Panc1 (cell line): ENCODE measurements at regions not wholly inside any gene's neighbourhood (a gene's known extent, or its start where the extent isn't known, plus 50 kb on each side); places are given as distances from the start of the nearest gene placed in this dataset.

Experiments used
- ATAC-seq: fragments of 200-7000 bp; cut with Tn5 transposase; 2 replicates; pipeline ENCODE4 v1.9.1; 2020; ENCODE audit warnings: mild to moderate bottlenecking, moderate library complexity
- BruUV-seq: library from RNA; stranded (reverse); fragments of 400-500 nt; replicated peaks from 2 replicates; lab custom pipeline; 2021; lab: Mats Ljungman, UMichigan
- CTCF ChIA-PET: fragments of 300-600 bp; sonication (Branson Sonifier 250); formaldehyde crosslinking; loops from one replicate; lab custom pipeline; 2022; ENCODE audit warnings: antibody characterized with exemption; lab: Charles Lee
- POLR2A ChIA-PET: fragments of 300-600 bp; sonication (Branson Sonifier 250); formaldehyde crosslinking; loops from one replicate; lab custom pipeline; 2022; ENCODE audit warnings: antibody characterized with exemption; lab: Charles Lee
- DNase-seq: peaks from one replicate; pipeline ENCODE4 v3.0.0-alpha.2; 2010; ENCODE audit warnings: low read depth, low spot score
- H3K27ac ChIP-seq: 2 replicates; pipeline ENCODE4 v1.5.1; 2011; ENCODE audit warnings: mild to moderate bottlenecking, low read length, inconsistent platforms
- H3K27me3 ChIP-seq: fragments of 200-500 bp; sonication (Bioruptor generic); 2 replicates; pipeline ENCODE4 v1.6.0; 2014; ENCODE audit warnings: low read length, inconsistent platforms; ENCODE audit not compliant: control insufficient read depth, insufficient read depth
- H3K36me3 ChIP-seq: fragments of 200-500 bp; sonication (Bioruptor generic); 2 replicates; pipeline ENCODE4 v1.5.1; 2014; ENCODE audit warnings: inconsistent platforms, mild to moderate bottlenecking, low read length, moderate library complexity; ENCODE audit not compliant: control insufficient read depth, insufficient read depth
- H3K4me1 ChIP-seq: 2 replicates; pipeline ENCODE4 v1.5.1; 2011; ENCODE audit warnings: inconsistent platforms, mild to moderate bottlenecking, low read length, moderate library complexity; ENCODE audit not compliant: control insufficient read depth, insufficient read depth
- H3K4me3 ChIP-seq, 2 experiments: 2 replicates each; pipeline ENCODE4 v1.5.1; 2011 to 2012; ENCODE audit warnings: low read depth in 2 of 2, low read length in 2 of 2, mild to moderate bottlenecking in 2 of 2, inconsistent platforms in 1 of 2, moderate library complexity in 1 of 2
- H3K9me3 ChIP-seq: fragments of 200-500 bp; sonication (Bioruptor generic); 2 replicates; pipeline ENCODE4 v1.5.1; 2014; ENCODE audit warnings: low read depth, mild to moderate bottlenecking, inconsistent platforms, low read length, moderate library complexity; ENCODE audit not compliant: control insufficient read depth, insufficient read depth
- POLR2AphosphoS5 ChIP-seq: IDR thresholded peaks from 2 replicates; pipeline ENCODE4 v1.6.1; 2012; ENCODE audit warnings: mild to moderate bottlenecking, low read depth, low read length, moderate library complexity
- SIN3A ChIP-seq: IDR thresholded peaks from 2 replicates; pipeline ENCODE4 v1.6.1; 2012; ENCODE audit warnings: low read depth, mild to moderate bottlenecking, low read length, moderate library complexity, borderline replicate concordance; ENCODE audit not compliant: insufficient read depth
- TCF7L2 ChIP-seq: IDR thresholded peaks from 2 replicates; pipeline ENCODE4 v1.6.1; 2011; ENCODE audit warnings: mild to moderate bottlenecking, low read depth, low read length, inconsistent platforms
- in situ Hi-C: cut with HindIII; loops from 2 replicates; pipeline ENCODE4 v1.10.0; 2016; ENCODE audit warnings: low sequenced_read_pairs, low pct_unique_long_range_greater_than_20kb
- intact Hi-C: fragments of 100-400 bp; cut with micrococcal nuclease; formaldehyde crosslinking; loops from one replicate; pipeline ENCODE4 v1.10.0; 2022; ENCODE audit not compliant: unreplicated experiment
- TF ChIP-seq, protein P1 (sequence below): fragments of 450-650 bp; IDR thresholded peaks from 2 replicates; pipeline ENCODE4 v1.5.1; 2017; ENCODE audit warnings: mild to moderate bottlenecking
- TF ChIP-seq, protein P2 (sequence below), 2 experiments: IDR thresholded peaks; 2 replicates each; pipeline ENCODE4 v1.6.1; 2011 to 2012; ENCODE audit warnings: low read depth in 2 of 2, control low read depth in 1 of 2, low read length in 1 of 2, mild to moderate bottlenecking in 1 of 2, moderate library complexity in 1 of 2; ENCODE audit not compliant: insufficient read depth in 1 of 2

DNA sequence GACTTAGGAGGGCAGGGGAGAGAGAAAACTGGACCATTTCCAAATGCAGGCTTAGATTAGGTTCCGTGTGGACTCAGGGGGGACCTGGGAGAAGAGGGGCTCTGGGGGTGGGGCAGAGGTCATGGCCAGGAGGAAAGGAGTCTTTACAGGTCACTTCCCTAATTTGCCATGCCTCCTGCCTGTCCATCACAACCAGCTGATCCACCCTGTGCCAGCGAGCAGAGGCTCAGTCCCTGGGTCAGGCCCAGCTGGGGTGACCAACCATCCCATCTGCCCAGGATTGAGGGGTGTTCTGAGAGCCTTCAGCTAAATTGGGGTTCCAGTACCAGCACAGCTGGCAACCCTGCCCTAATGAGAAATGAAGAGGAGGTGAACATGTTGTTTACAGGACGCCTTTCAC lies 84.6 kb upstream of the CACUL1 start:
- in situ Hi-C loops (no loop called here), intact Hi-C loops (no loop called here)
- Histone ChIP-seq H3K4me3 (no peak overlapping the region), H3K9me3 (no peaks in the 10 kb centered on the region), H3K4me1 (no peaks in the 10 kb centered on the region), H3K36me3 (no peaks in the 10 kb centered on the region), H3K27me3 (no peaks in the 10 kb centered on the region), H3K27ac (no peak overlapping the region)
- POLR2A ChIA-PET, result no interaction called here
- TF ChIP-seq, protein P1, sequence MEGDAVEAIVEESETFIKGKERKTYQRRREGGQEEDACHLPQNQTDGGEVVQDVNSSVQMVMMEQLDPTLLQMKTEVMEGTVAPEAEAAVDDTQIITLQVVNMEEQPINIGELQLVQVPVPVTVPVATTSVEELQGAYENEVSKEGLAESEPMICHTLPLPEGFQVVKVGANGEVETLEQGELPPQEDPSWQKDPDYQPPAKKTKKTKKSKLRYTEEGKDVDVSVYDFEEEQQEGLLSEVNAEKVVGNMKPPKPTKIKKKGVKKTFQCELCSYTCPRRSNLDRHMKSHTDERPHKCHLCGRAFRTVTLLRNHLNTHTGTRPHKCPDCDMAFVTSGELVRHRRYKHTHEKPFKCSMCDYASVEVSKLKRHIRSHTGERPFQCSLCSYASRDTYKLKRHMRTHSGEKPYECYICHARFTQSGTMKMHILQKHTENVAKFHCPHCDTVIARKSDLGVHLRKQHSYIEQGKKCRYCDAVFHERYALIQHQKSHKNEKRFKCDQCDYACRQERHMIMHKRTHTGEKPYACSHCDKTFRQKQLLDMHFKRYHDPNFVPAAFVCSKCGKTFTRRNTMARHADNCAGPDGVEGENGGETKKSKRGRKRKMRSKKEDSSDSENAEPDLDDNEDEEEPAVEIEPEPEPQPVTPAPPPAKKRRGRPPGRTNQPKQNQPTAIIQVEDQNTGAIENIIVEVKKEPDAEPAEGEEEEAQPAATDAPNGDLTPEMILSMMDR, result no peak
- TF ChIP-seq POLR2AphosphoS5, result no peak
- TF ChIP-seq SIN3A, result no peak
- TF ChIP-seq, protein P2, sequence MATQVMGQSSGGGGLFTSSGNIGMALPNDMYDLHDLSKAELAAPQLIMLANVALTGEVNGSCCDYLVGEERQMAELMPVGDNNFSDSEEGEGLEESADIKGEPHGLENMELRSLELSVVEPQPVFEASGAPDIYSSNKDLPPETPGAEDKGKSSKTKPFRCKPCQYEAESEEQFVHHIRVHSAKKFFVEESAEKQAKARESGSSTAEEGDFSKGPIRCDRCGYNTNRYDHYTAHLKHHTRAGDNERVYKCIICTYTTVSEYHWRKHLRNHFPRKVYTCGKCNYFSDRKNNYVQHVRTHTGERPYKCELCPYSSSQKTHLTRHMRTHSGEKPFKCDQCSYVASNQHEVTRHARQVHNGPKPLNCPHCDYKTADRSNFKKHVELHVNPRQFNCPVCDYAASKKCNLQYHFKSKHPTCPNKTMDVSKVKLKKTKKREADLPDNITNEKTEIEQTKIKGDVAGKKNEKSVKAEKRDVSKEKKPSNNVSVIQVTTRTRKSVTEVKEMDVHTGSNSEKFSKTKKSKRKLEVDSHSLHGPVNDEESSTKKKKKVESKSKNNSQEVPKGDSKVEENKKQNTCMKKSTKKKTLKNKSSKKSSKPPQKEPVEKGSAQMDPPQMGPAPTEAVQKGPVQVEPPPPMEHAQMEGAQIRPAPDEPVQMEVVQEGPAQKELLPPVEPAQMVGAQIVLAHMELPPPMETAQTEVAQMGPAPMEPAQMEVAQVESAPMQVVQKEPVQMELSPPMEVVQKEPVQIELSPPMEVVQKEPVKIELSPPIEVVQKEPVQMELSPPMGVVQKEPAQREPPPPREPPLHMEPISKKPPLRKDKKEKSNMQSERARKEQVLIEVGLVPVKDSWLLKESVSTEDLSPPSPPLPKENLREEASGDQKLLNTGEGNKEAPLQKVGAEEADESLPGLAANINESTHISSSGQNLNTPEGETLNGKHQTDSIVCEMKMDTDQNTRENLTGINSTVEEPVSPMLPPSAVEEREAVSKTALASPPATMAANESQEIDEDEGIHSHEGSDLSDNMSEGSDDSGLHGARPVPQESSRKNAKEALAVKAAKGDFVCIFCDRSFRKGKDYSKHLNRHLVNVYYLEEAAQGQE (IDR thresholded peaks at IDR 0.05; ENCODE audit: insufficient read depth in 1 of 2, low read depth in 2 of 2, low read length in 1 of 2), result no peak
- ATAC-seq, result no peak
- no peak for DNase-seq
- no TSS peak for BruUV-seq
- CTCF ChIA-PET, result no interaction called here

DNA sequence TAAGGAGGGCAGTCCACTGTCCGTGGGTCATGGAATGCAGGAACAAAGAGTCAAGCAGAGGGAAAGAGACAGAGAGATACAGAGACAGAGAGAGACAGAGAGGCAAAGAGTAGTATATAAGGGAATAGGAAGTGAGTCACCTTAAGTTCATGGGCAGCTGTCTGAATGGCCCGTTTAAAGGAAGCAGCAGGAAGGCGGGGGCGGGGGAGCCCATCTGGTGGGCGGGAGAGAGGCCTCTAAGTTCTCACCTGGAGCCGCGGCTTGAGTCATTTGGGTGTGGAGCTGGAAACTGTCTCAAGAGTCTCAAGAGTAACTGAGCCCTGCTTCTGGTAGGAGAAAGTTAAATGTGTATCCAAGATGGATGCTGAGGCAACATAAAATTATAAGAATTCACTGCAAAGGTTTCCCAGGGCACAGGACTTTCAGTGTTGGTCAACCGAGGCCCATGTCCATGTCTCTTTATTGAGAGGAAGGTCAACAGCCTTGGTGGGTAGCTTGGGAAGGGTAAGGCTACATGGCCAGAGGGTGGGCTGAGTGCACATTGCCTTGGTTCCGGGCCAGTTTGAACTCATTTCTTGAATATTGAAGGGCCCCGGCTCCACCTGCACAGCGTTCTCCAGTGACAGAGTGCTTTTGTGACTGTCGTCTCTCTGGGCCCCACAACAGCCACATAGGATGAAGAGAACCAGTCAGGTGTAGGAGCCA lies 85.5 kb upstream of the CACUL1 start:
- intact Hi-C loops, result no loop called here
- DNase-seq (no peak), ATAC-seq (no peak)
- H3K36me3 ChIP-seq, result no peaks in the 10 kb centered on the region
- H3K4me3 ChIP-seq, result no peak overlapping the region
- no peaks in the 10 kb centered on the region for H3K4me1 ChIP-seq
- CTCF ChIA-PET, result no interaction called here
- no peak overlapping the region for H3K27ac ChIP-seq
- POLR2A ChIA-PET, result no interaction called here
- in situ Hi-C loops, result no loop called here
- no peaks in the 10 kb centered on the region for H3K27me3 ChIP-seq
- no peaks in the 10 kb centered on the region for H3K9me3 ChIP-seq
- TF ChIP-seq TCF7L2, result no peak
- no peak for TF ChIP-seq POLR2AphosphoS5
- TF ChIP-seq, protein P2 (IDR thresholded peaks at IDR 0.05; ENCODE audit: insufficient read depth in 1 of 2, low read depth in 2 of 2, low read length in 1 of 2), result no peak
- no TSS peak for BruUV-seq
